ENCODE measurements at regions not wholly inside any gene's neighbourhood (a gene's known extent, or its start where the extent isn't known, plus 50 kb on each side); places are given as distances from the start of the nearest gene placed in this dataset.

DNA sequence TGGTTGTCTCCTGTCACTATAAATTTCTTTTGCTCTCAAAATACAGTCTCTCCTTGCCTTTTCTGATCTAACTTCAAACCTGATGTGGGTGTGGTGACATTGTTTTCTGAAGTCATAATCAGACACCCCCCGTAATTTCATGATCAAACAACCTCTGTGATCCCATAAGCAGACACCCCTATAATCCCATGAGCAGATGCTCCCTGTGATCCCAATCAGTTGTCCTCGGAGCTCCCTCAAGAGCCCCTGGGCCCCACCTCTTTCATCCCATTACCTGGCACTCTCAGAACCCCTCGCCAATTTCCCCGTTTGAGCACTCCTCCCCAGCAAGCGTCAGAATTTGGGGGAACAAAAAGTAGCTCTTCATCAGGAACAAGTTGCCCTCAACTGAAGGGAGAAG, 246.3 kb upstream of the FZD8 start:
- TF ChIP-seq POLR2AphosphoS5 (IDR thresholded peaks at IDR 0.05; ENCODE audit: low read depth, low read length) = no peak
- FAIRE-seq = no peak
- no peak for DNase-seq (ENCODE audit: insufficient read length, low spot score)

DNA sequence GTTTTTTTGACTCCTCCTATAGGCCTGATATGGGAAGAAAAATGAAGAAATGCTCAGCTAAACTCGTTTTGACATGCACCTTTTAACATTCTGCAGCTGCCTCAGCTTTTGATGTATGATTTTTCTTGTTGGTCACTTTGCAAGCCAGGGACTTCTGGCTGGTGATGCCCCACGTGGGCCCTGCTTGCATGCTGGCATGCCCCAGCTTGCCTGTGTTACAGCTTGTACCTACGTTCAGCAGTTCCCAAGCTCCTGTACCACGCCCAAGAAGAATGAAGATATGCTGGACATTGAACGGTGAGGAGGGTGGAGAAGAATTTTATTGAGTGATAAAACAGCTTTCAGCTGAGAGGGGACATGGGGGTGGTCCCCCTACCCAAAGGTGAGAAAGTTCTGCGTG, 245.6 kb upstream of the FZD8 start:
- no peak for DNase-seq (ENCODE audit: insufficient read length, low spot score)
- no peak for FAIRE-seq
- TF ChIP-seq POLR2A (IDR thresholded peaks at IDR 0.05; ENCODE audit: low read depth, low read length) (no peak), POU2F2 (IDR thresholded peaks at IDR 0.05; ENCODE audit: low read depth, low read length) (no peak), POLR2AphosphoS5 (IDR thresholded peaks at IDR 0.05; ENCODE audit: low read depth, low read length) (no peak), SPI1 (IDR thresholded peaks at IDR 0.05; ENCODE audit: low read depth, low read length) (no peak), PAX5 (IDR thresholded peaks at IDR 0.05; ENCODE audit: insufficient read depth, low read length, severe bottlenecking) (no peak), TAF1 (IDR thresholded peaks at IDR 0.05; ENCODE audit: low read depth, low read length) (no peak)

DNA sequence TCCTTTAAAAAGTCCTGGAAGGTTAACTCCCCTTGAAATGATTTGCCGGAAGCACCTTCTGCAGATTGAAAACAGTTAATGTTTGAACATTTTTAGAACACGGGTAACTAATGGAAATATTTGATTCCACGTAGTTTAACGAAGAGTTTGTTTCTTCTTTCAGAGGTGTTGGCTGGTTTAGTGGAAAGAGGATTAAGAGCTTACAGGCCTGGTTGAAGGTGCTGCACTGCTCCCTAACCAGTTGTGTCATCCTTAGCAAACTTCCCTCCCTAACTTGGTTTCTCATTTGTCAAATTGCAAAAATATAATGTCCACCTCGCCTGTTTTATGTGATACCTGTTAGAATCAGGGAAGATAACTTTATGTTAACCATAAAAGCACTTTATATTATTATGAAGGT, 243.0 kb upstream of the FZD8 start:
- TF ChIP-seq POLR2AphosphoS5 (IDR thresholded peaks at IDR 0.05; ENCODE audit: low read depth, low read length) (no peak), TAF1 (IDR thresholded peaks at IDR 0.05; ENCODE audit: low read depth, low read length) (no peak), PAX5 (IDR thresholded peaks at IDR 0.05; ENCODE audit: insufficient read depth, low read length, severe bottlenecking) (no peak), SPI1 (IDR thresholded peaks at IDR 0.05; ENCODE audit: low read depth, low read length) (no peak), POU2F2 (IDR thresholded peaks at IDR 0.05; ENCODE audit: low read depth, low read length) (no peak), POLR2A (IDR thresholded peaks at IDR 0.05; ENCODE audit: low read depth, low read length) (no peak)
- no peak for DNase-seq (ENCODE audit: insufficient read length, low spot score)
- FAIRE-seq = no peak

DNA sequence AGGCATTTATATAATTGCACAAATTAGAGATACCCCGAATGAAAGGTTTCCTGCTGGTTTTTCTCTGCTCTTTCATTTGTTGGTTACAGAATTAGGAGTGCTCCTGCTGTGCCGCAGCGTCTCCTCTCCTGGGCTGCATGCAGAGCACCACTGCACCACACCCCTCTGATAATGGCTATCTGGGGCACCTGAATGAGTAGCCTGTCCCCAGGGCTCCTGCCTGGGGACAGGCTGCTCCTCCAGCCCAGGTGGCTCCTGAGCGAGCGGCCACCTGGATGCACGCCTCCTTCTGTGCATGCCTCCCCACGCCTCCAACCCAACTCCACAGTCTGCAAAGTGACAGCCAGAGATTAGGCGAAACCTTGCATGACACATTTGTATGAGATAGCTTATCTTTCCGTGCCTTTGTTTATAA, 242.6 kb upstream of the FZD8 start:
- TF ChIP-seq POLR2AphosphoS5 (IDR thresholded peaks at IDR 0.05; ENCODE audit: low read depth, low read length) = no peak
- TF ChIP-seq TAF1 (IDR thresholded peaks at IDR 0.05; ENCODE audit: low read depth, low read length) = no peak
- TF ChIP-seq SPI1 (IDR thresholded peaks at IDR 0.05; ENCODE audit: low read depth, low read length) = no peak
- TF ChIP-seq PAX5 (IDR thresholded peaks at IDR 0.05; ENCODE audit: insufficient read depth, low read length, severe bottlenecking) = no peak
- TF ChIP-seq POLR2A (IDR thresholded peaks at IDR 0.05; ENCODE audit: low read depth, low read length) = no peak
- TF ChIP-seq POU2F2 (IDR thresholded peaks at IDR 0.05; ENCODE audit: low read depth, low read length) = no peak
- DNase-seq (ENCODE audit: insufficient read length, low spot score) = no peak
- FAIRE-seq = no peak

DNA sequence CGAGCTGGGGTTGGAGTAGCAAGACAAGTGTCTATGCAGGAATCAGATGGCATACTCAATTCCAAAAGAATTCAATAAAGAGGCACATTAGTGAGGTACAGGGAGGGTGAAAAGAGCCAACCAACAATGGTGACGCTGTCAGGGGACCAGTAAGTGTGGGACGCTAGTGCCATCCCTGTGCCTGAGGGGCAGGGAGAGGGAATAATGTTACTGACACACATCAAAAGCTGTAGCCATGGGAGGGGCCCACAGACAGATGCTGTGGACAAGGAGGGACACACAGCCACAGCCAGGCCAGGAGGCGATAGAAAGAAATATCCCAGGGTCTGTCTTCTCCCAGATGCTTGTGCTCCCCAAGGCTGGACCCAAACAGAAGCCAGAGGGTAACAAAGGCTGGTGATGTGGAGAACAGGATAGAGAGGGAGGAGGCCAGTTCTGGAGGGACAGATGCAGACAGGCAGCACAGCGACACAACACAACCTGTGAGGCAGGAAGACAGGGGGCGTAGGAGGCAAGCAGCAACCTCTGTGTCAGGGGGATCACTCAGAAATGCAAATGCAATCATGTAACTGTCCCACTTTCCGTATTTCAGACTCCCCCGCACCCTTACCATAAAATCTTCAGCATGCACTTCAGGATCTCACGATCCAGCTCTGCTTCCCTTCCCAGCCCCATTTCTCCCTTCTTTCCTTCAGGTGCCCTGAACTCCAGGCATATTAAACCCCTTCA, 240.5 kb upstream of the FZD8 start:
- DNase-seq (ENCODE audit: insufficient read length, low spot score) (no peak), FAIRE-seq (no peak)
- TF ChIP-seq SPI1 (IDR thresholded peaks at IDR 0.05; ENCODE audit: low read depth, low read length) = no peak
- TF ChIP-seq POLR2A (IDR thresholded peaks at IDR 0.05; ENCODE audit: low read depth, low read length) = no peak
- no peak for TF ChIP-seq POU2F2 (IDR thresholded peaks at IDR 0.05; ENCODE audit: low read depth, low read length)
- no peak for TF ChIP-seq PAX5 (IDR thresholded peaks at IDR 0.05; ENCODE audit: insufficient read depth, low read length, severe bottlenecking)
- TF ChIP-seq TAF1 (IDR thresholded peaks at IDR 0.05; ENCODE audit: low read depth, low read length) = no peak
- no peak for TF ChIP-seq POLR2AphosphoS5 (IDR thresholded peaks at IDR 0.05; ENCODE audit: low read depth, low read length)

DNA sequence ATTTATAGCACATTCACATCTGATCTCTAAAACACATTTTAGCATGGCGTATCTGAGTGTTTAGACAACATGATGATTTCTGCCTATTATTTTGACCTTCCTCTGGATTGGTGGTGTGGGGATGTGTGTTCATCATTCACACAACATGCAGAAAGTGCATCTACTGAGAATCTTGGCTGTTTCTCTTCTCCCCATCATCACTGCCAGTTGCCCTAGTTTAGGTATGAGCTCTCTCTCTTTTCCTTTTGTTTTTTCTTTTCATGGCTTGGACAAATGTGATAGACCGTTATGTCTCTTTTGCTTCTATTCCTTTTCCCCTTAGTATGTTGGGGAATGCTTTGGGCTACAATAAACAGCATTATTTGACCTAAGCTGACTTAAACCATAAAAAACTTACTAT, 239.2 kb upstream of the FZD8 start:
- TF ChIP-seq SPI1 (IDR thresholded peaks at IDR 0.05; ENCODE audit: low read depth, low read length) (no peak), POU2F2 (IDR thresholded peaks at IDR 0.05; ENCODE audit: low read depth, low read length) (no peak), PAX5 (IDR thresholded peaks at IDR 0.05; ENCODE audit: insufficient read depth, low read length, severe bottlenecking) (no peak), POLR2AphosphoS5 (IDR thresholded peaks at IDR 0.05; ENCODE audit: low read depth, low read length) (no peak), POLR2A (IDR thresholded peaks at IDR 0.05; ENCODE audit: low read depth, low read length) (no peak), TAF1 (IDR thresholded peaks at IDR 0.05; ENCODE audit: low read depth, low read length) (no peak)
- FAIRE-seq (no peak), DNase-seq (ENCODE audit: insufficient read length, low spot score) (no peak)

DNA sequence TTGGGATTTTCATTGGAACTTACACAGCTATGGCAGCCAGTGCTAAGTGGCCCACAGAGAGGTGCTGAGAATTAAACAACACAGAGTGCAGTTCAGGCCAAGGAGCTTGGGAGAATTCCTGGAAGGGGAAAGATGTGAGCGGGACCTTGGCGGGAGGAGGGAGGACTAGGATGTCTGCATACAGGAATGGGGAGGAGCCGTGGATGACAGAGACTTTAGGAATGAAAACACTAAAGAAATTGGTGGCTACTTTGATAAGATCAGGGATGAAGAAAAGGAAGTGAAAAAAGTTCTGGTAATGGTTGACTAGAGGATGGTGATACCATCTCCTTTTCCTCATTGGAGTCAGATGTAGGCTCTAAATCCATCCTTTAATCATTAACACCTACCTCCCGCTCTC, 234.2 kb upstream of the FZD8 start:
- TF ChIP-seq POLR2AphosphoS5 (IDR thresholded peaks at IDR 0.05; ENCODE audit: low read depth, low read length) = no peak
- 0 out of 2 replicates have a peak, but pooled peaks have one; percentile 7 for TF ChIP-seq SPI1 (IDR thresholded peaks at IDR 0.05; ENCODE audit: low read depth, low read length)
- TF ChIP-seq POLR2A (IDR thresholded peaks at IDR 0.05; ENCODE audit: low read depth, low read length) = no peak
- no peak for TF ChIP-seq PAX5 (IDR thresholded peaks at IDR 0.05; ENCODE audit: insufficient read depth, low read length, severe bottlenecking)
- DNase-seq (ENCODE audit: insufficient read length, low spot score) = no peak

DNA sequence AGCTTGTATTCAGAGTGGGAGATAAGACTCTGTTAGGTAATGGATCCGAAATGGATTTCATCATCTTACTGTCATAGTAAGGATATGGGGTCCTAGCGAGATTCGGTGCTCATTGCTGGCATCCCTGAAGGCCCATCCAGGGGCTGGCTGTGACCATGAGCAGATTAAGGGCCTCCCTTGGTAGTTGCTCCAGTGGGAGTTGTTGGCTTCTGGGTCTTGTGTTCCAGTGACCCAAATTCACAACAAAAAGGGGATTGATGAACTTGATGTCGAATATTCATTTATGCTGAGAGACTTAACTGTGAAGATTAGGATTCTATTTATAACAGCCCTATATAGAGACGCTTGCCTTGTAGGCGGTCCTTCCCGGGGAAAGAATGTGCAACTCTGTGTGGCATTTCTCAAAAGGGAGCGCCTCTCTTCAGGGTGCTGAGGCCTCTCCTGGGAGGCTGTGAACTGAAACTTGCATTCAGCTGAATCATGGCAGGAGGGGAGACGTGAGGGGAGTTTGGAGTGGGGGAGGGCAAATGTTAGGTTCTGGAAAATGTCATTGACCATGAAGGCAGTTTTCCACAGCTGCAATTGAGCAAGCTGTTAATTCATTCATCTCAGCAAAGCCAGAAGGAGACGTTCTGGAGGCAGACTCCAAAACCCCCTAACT, 233.1 kb upstream of the FZD8 start:
- TF ChIP-seq POLR2AphosphoS5 (IDR thresholded peaks at IDR 0.05; ENCODE audit: low read depth, low read length) (no peak), POLR2A (IDR thresholded peaks at IDR 0.05; ENCODE audit: low read depth, low read length) (no peak), POU2F2 (IDR thresholded peaks at IDR 0.05; ENCODE audit: low read depth, low read length) (no peak), TAF1 (IDR thresholded peaks at IDR 0.05; ENCODE audit: low read depth, low read length) (no peak), SPI1 (IDR thresholded peaks at IDR 0.05; ENCODE audit: low read depth, low read length) (no peak), PAX5 (IDR thresholded peaks at IDR 0.05; ENCODE audit: insufficient read depth, low read length, severe bottlenecking) (no peak)
- DNase-seq (ENCODE audit: insufficient read length, low spot score) (no peak), FAIRE-seq (no peak)

More for the DNA sequence above, 234.2 kb upstream of the FZD8 start:
- FAIRE-seq = no peak

DNA sequence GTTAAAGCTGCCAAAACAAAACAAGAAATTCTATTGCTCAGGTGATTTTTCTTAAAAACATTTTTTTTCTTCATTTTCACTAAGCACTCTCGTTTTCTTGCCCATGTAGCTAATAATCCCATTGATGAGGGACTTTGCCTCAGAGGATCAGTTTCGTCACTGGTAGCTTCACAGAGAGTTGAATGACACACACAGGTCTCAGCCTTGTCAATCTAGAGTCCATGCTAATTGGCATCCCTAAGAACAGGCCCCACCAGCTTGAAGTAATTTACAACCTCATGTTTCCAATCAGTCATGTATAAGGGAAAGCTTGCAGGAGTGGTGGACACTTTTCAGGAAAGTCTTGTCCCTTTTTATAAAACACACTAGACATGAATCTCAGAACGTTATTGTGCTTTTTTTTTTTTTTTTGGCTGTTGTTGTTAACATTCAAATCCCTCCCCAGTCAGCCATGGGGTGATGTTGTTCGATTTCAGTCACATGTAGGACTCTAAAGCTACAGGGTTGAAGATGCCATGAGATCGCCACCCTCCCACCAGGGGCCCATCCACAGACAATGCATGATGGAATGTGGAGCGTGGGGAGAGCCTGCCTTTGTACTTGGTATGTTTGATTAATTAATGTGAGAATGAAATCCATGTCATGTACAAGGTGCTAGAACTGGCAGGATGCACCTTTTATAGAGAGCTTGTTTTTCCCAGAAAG, 232.4 kb upstream of the FZD8 start:
- no peak for TF ChIP-seq SPI1 (IDR thresholded peaks at IDR 0.05; ENCODE audit: low read depth, low read length)
- TF ChIP-seq PAX5 (IDR thresholded peaks at IDR 0.05; ENCODE audit: insufficient read depth, low read length, severe bottlenecking) = no peak
- TF ChIP-seq TAF1 (IDR thresholded peaks at IDR 0.05; ENCODE audit: low read depth, low read length) = no peak
- no peak for TF ChIP-seq POLR2A (IDR thresholded peaks at IDR 0.05; ENCODE audit: low read depth, low read length)
- no peak for TF ChIP-seq POLR2AphosphoS5 (IDR thresholded peaks at IDR 0.05; ENCODE audit: low read depth, low read length)
- no peak for TF ChIP-seq POU2F2 (IDR thresholded peaks at IDR 0.05; ENCODE audit: low read depth, low read length)
- no peak for FAIRE-seq
- DNase-seq (ENCODE audit: insufficient read length, low spot score) = no peak

Data from GM12891 (cell line).